RWPE2 (cell line): ENCODE measurements at regions not wholly inside any gene's neighbourhood (a gene's known extent, or its start where the extent isn't known, plus 50 kb on each side); places are given as distances from the start of the nearest gene placed in this dataset.

Experiments
- ATAC-seq: fragments of 200-7000 bp; cut with Tn5 transposase; 3 replicates; pipeline ENCODE4 v1.9.1; 2021; ENCODE audit warnings: low read depth
- DNase-seq: peaks from one replicate; pipeline ENCODE4 v3.0.0-alpha.2; 2020; ENCODE audit warnings: low spot score
- H3K27ac ChIP-seq: fragments of 450-650 bp; 2 replicates; pipeline ENCODE4 v1.5.1; 2017; ENCODE audit warnings: mild to moderate bottlenecking; ENCODE audit not compliant: poor library complexity, severe bottlenecking
- H3K27me3 ChIP-seq: fragments of 250-450 bp; sonication (Bioruptor Pico); 2 replicates; pipeline ENCODE4 v1.5.1; 2021; ENCODE audit warnings: mild to moderate bottlenecking, moderate library complexity; ENCODE audit not compliant: insufficient read depth, poor library complexity, severe bottlenecking
- H3K36me3 ChIP-seq: fragments of 250-450 bp; sonication (Bioruptor Pico); 2 replicates; pipeline ENCODE4 v1.5.1; 2020; ENCODE audit warnings: low read depth, mild to moderate bottlenecking, moderate library complexity
- H3K4me1 ChIP-seq: fragments of 250-450 bp; sonication (Bioruptor Pico); 2 replicates; pipeline ENCODE4 v1.5.1; 2021; ENCODE audit warnings: mild to moderate bottlenecking, moderate library complexity; ENCODE audit not compliant: insufficient read depth, poor library complexity, severe bottlenecking
- H3K4me3 ChIP-seq: fragments of 250-450 bp; sonication (Bioruptor Pico); 2 replicates; pipeline ENCODE4 v1.5.1; 2021; ENCODE audit warnings: mild to moderate bottlenecking, moderate library complexity; ENCODE audit not compliant: severe bottlenecking
- H3K9me3 ChIP-seq: fragments of 250-450 bp; sonication (Bioruptor Pico); 2 replicates; pipeline ENCODE4 v1.5.1; 2021; ENCODE audit warnings: mild to moderate bottlenecking, moderate library complexity; ENCODE audit not compliant: severe bottlenecking
- CTCF ChIP-seq: fragments of 450-650 bp; IDR thresholded peaks from one replicate; pipeline ENCODE4 v1.5.1; 2017; ENCODE audit warnings: mild to moderate bottlenecking, moderate library complexity; ENCODE audit not compliant: poor library complexity, severe bottlenecking

- H3K27ac ChIP-seq: no peak overlapping the region
- H3K9me3 ChIP-seq: no peaks in the 10 kb centered on the region
- H3K27me3 ChIP-seq: no peaks in the 10 kb centered on the region
- no peaks in the 10 kb centered on the region for H3K36me3 ChIP-seq
- peak overlapping the region; percentile 28 for H3K4me3 ChIP-seq
- no peaks in the 10 kb centered on the region for H3K4me1 ChIP-seq
- DNase-seq (no peak), ATAC-seq (peak; percentile 18; the same call in 1 of the 3 replicates)
- TF ChIP-seq CTCF: no peak
Observed at GRCh38 chrX:40152173-40152711, 54.5 kb upstream of the BCOR start.

- H3K9me3 ChIP-seq: no peaks in the 10 kb centered on the region
- no peak for ATAC-seq
- H3K4me1 ChIP-seq: no peaks in the 10 kb centered on the region
- no peak for DNase-seq
- H3K36me3 ChIP-seq: no peaks in the 10 kb centered on the region
- no peak overlapping the region for H3K4me3 ChIP-seq
- no peak for TF ChIP-seq CTCF
- no peaks in the 10 kb centered on the region for H3K27me3 ChIP-seq
- no peak overlapping the region for H3K27ac ChIP-seq
Observed at GRCh38 chrX:40151211-40152172, 53.7 kb upstream of the BCOR start.

GRCh38 chrX:40150503-40150902, 52.7 kb upstream of the BCOR start:
- H3K27ac ChIP-seq: no peak overlapping the region
- H3K9me3 ChIP-seq: no peaks in the 10 kb centered on the region
- no peak for ATAC-seq
- no peaks in the 10 kb centered on the region for H3K4me1 ChIP-seq
- no peak overlapping the region for H3K4me3 ChIP-seq
- H3K36me3 ChIP-seq: no peaks in the 10 kb centered on the region
- no peak for DNase-seq
- H3K27me3 ChIP-seq: no peaks in the 10 kb centered on the region
- no peak for TF ChIP-seq CTCF

GRCh38 chrX:40149286-40150175, 51.8 kb upstream of the BCOR start:
- Histone ChIP-seq H3K27me3 (no peaks in the 10 kb centered on the region), H3K4me1 (no peaks in the 10 kb centered on the region), H3K36me3 (no peaks in the 10 kb centered on the region), H3K9me3 (no peaks in the 10 kb centered on the region), H3K27ac (no peak overlapping the region), H3K4me3 (no peak overlapping the region)
- DNase-seq (no peak), ATAC-seq (no peak)
- TF ChIP-seq CTCF: no peak
